HEK293 (cell line): ENCODE measurements at regions not wholly inside any gene's neighbourhood (a gene's known extent, or its start where the extent isn't known, plus 50 kb on each side); places are given as distances from the start of the nearest gene placed in this dataset.

Source experiments
- CTCF ChIP-seq: fragments of 450-650 bp; formaldehyde crosslinking; IDR thresholded peaks from 2 replicates; pipeline ENCODE4 v1.5.1; 2016; ENCODE audit warnings: missing biosample characterization, missing genetic modification characterization
- HOXC10 ChIP-seq: sonication (generic); formaldehyde crosslinking; IDR thresholded peaks from 2 replicates; pipeline ENCODE4 v1.8.1; 2023; ENCODE audit warnings: mild to moderate bottlenecking, missing genetic modification reagents
- PATZ1 ChIP-seq: fragments of 450-650 bp; formaldehyde crosslinking; IDR thresholded peaks from 2 replicates; pipeline ENCODE4 v1.5.1; 2016; ENCODE audit warnings: missing biosample characterization, missing genetic modification characterization
- TCF7L2 ChIP-seq: IDR thresholded peaks from 2 replicates; pipeline ENCODE4 v1.6.1; 2011; ENCODE audit warnings: low read depth, mild to moderate bottlenecking, inconsistent platforms, low read length, moderate library complexity, borderline replicate concordance
- ZNF16 ChIP-seq: fragments of 450-650 bp; formaldehyde crosslinking; IDR thresholded peaks from 2 replicates; pipeline ENCODE4 v1.5.1; 2016; ENCODE audit warnings: low read depth, missing biosample characterization, missing genetic modification characterization
- ZNF175 ChIP-seq: fragments of 450-650 bp; formaldehyde crosslinking; IDR thresholded peaks from 2 replicates; pipeline ENCODE4 v1.5.1; 2016; ENCODE audit warnings: missing biosample characterization, missing genetic modification characterization
- ZNF211 ChIP-seq: fragments of 450-650 bp; formaldehyde crosslinking; IDR thresholded peaks from 2 replicates; pipeline ENCODE4 v1.5.1; 2016; ENCODE audit warnings: low read depth, missing biosample characterization, missing genetic modification characterization
- ZNF280D ChIP-seq: fragments of 450-650 bp; formaldehyde crosslinking; IDR thresholded peaks from 2 replicates; pipeline ENCODE4 v1.5.1; 2016; ENCODE audit warnings: missing biosample characterization, missing genetic modification characterization
- ZNF777 ChIP-seq: fragments of 450-650 bp; formaldehyde crosslinking; IDR thresholded peaks from 2 replicates; pipeline ENCODE4 v1.5.1; 2017; ENCODE audit warnings: missing biosample characterization, missing genetic modification characterization, borderline replicate concordance

GRCh38 chr2:240284503-240285259 is 144.2 kb upstream of the OTOS start:
- no peak for TF ChIP-seq ZNF16 (tag by site-specific recombination)
- TF ChIP-seq CTCF (tag by site-specific recombination): no peak
- no peak for TF ChIP-seq PATZ1 (tag by site-specific recombination)
- no peak for TF ChIP-seq ZNF777 (tag by site-specific recombination)
- TF ChIP-seq ZNF175 (tag by site-specific recombination): no peak
- TF ChIP-seq ZNF211: no peak
- TF ChIP-seq ZNF280D: no peak
- TF ChIP-seq HOXC10 (CRISPR knock-in tag): no peak
- TF ChIP-seq TCF7L2: no peak
